Heart left ventricle (tissue), 16 donors: ENCODE measurements at regions not wholly inside any gene's neighbourhood (a gene's known extent, or its start where the extent isn't known, plus 50 kb on each side); places are given as distances from the start of the nearest gene placed in this dataset.

Experiments used
- ATAC-seq, 4 donors: fragments of 200-7000 bp; cut with Tn5 transposase; one replicate each; pipeline ENCODE4 v1.9.1; 2020 to 2022; ENCODE audit warnings: moderate library complexity in 4 of 4, mild to moderate bottlenecking in 3 of 4, moderate number of reproducible peaks in 1 of 4
- DNase-seq, 5 donors: peaks; one replicate each; pipeline ENCODE4 v3.0.0-alpha.2; 2020
- H3K27ac ChIP-seq, 12 donors: fragments of 200-600 bp; sonication (generic) in 4 of 12; one replicate each; pipeline versions ENCODE4 v1.5.0 to v1.8.0; 2016 to 2022; ENCODE audit warnings: mild to moderate bottlenecking in 2 of 12
- H3K27me3 ChIP-seq, 9 donors: fragments of 200-600 bp; sonication (generic) in 2 of 9; one replicate each; pipeline versions ENCODE4 v1.5.1 to v1.8.0; 2016 to 2022; ENCODE audit warnings: mild to moderate bottlenecking in 3 of 9
- H3K36me3 ChIP-seq, 9 donors: fragments of 200-600 bp; sonication (generic) in 2 of 9; one replicate each; pipeline versions ENCODE4 v1.5.0 to v1.8.0; 2018 to 2022; ENCODE audit warnings: mild to moderate bottlenecking in 2 of 9
- H3K4me1 ChIP-seq, 12 donors: fragments of 200-600 bp; sonication (generic) in 4 of 12; one replicate each; pipeline versions ENCODE4 v1.5.0 to v1.8.0; 2016 to 2022; ENCODE audit warnings: mild to moderate bottlenecking in 3 of 12
- H3K4me3 ChIP-seq, 12 donors: fragments of 200-600 bp; sonication (generic) in 4 of 12; one replicate each; pipeline versions ENCODE4 v1.5.0 to v1.8.0; 2017 to 2022; ENCODE audit warnings: mild to moderate bottlenecking in 9 of 12, moderate library complexity in 4 of 12
- H3K9me3 ChIP-seq, 12 donors: fragments of 200-600 bp; sonication (generic) in 4 of 12; one replicate each; pipeline versions ENCODE4 v1.5.0 to v1.8.0; 2016 to 2022; ENCODE audit warnings: mild to moderate bottlenecking in 1 of 12
- CTCF ChIP-seq, 12 donors: fragments of 200-600 bp; sonication (generic) in 4 of 12; IDR thresholded peaks; one replicate each; pipeline versions ENCODE4 v1.5.0 to v1.8.0; 2018 to 2022; ENCODE audit warnings: antibody characterized with exemption in 12 of 12, mild to moderate bottlenecking in 5 of 12
- POLR2A ChIP-seq, 2 donors: fragments of 450-650 bp; IDR thresholded peaks; one replicate each; pipeline ENCODE4 v1.6.1; 2017; ENCODE audit warnings: antibody characterized with exemption in 2 of 2, mild to moderate bottlenecking in 2 of 2, moderate library complexity in 2 of 2
- WGBS, 4 donors: extraction: QIAGEN DNeasy Blood & Tissue Kit in 2 of 4; methylation state at CpG; one replicate each; pipeline versions ENCODE4 v1.1.5 to v1.1.7; 2013 to 2018; 5-methylcytosine and 5-hydroxymethylcytosine counted together
- intact Hi-C, 10 donors: fragments of 100-400 bp; cut with DNase I; formaldehyde crosslinking; loops; one replicate each; pipeline versions ENCODE4 v1.11.1 to v1.14.2; 2022
- donor health status: ischemic (EF 13 %, LVEDD 7.1; RV severe dilation, severe dysfunction).
- donor health status: healthy with polysubstance abuse.
- donor health status: DM: no; HTN: yes; CAD: no.
- donor health status: DM: no; HTN: no; CAD: no.
- donor health status: ischemic (EF 25% LVEDD 6.9; RV normal size, moderate dysfunction).
- donor health status: ischemic (EF 25% LVEDD 5.7; RV mildly dilated, moderate dysfunction).
- donor health status: healthy.
- donor health status: DM: yes; HTN: yes; CAD: no.
- donor health status: ischemic (EF 35%, LVEDD 5.7; RV mildly dilated, moderate dysfunction).
- donor health status: nonischemic (EF 11% LVEDD 7.7; RV severe dilation, severe dysfunction).
- donor health status: DM: yes; HTN: yes; CAD: no.
- donor health status: PGD.
- donor health status: ischemic (EF 29% LVEDD 5.4; RV normal size, mild dysfunction).
- donor health status: nonischemic (EF 23%, LVEDD 6.1; RV moderate dilation, normal function).

- no peak for ATAC-seq
- Histone ChIP-seq H3K27me3 (no peaks in the 10 kb centered on the region), H3K36me3 (no peaks in the 10 kb centered on the region), H3K27ac (no peak overlapping the region), H3K9me3 (no peaks in the 10 kb centered on the region), H3K4me3 (no peak overlapping the region), H3K4me1 (peaks cover 0 to 31% (median 17%) of the 10 kb centered on the region in 12 donors)
- 86 to 98% (median 93%) methylated on average over 4 of the region's 4 CpGs for WGBS, 4 donors
- no peak for TF ChIP-seq POLR2A (IDR thresholded peaks at IDR 0.05)
- no peak for TF ChIP-seq CTCF (IDR thresholded peaks at IDR 0.05)
- intact Hi-C loops = no loop called here
- DNase-seq = no peak
These were observed 99.6 kb upstream of the USP24 start for GRCh38 chr1:55314740-55315139.

- TF ChIP-seq CTCF (IDR thresholded peaks at IDR 0.05) (no peak), POLR2A (IDR thresholded peaks at IDR 0.05) (no peak)
- WGBS, 4 donors = 67 to 72% (median 71%) methylated on average over 5 of the region's 5 CpGs
- H3K4me3 ChIP-seq = no peak overlapping the region
- DNase-seq (no peak), ATAC-seq (no peak)
- H3K27me3 ChIP-seq = no peaks in the 10 kb centered on the region
- H3K27ac ChIP-seq = no peak overlapping the region
- H3K4me1 ChIP-seq = peaks cover 0 to 31% (median 17%) of the 10 kb centered on the region in 12 donors
- no peaks in the 10 kb centered on the region for H3K9me3 ChIP-seq
- intact Hi-C loops = no loop called here
- H3K36me3 ChIP-seq = no peaks in the 10 kb centered on the region
These were observed 98.7 kb upstream of the USP24 start for GRCh38 chr1:55313903-55314302.

- TF ChIP-seq CTCF (IDR thresholded peaks at IDR 0.05) (no peak), POLR2A (IDR thresholded peaks at IDR 0.05) (no peak)
- no peaks in the 10 kb centered on the region for H3K9me3 ChIP-seq
These were observed 96.8 kb upstream of the USP24 start for GRCh38 chr1:55311979-55312378.

GRCh38 chr1:55311057-55311641 is 96.0 kb upstream of the USP24 start:
- TF ChIP-seq POLR2A (IDR thresholded peaks at IDR 0.05) (no peak), CTCF (IDR thresholded peaks at IDR 0.05) (no peak)
- no peak for ATAC-seq

More at GRCh38 chr1:55311979-55312378, 96.8 kb upstream of the USP24 start:
- 89 to 95% (median 92%) methylated on average over 4 of the region's 4 CpGs for WGBS, 4 donors
- no peak overlapping the region for H3K4me3 ChIP-seq
- intact Hi-C loops = no loop called here
- ATAC-seq (no peak), DNase-seq (no peak)
- no peaks in the 10 kb centered on the region for H3K36me3 ChIP-seq
- no peaks in the 10 kb centered on the region for H3K27me3 ChIP-seq
- no peak overlapping the region for H3K27ac ChIP-seq
- peaks cover 0 to 15% (median 4%) of the 10 kb centered on the region in 12 donors for H3K4me1 ChIP-seq

More at GRCh38 chr1:55311057-55311641, 96.0 kb upstream of the USP24 start:
- intact Hi-C loops = no loop called here
- whole genome bisulfite sequencing, 4 donors = 67 to 73% (median 71%) methylated on average over 7 of the region's 7 CpGs
- Histone ChIP-seq H3K36me3 (no peaks in the 10 kb centered on the region), H3K27ac (peak overlapping the region in 1 of 12 donors; percentile 14), H3K4me1 (peaks cover 0 to 8% (median 0%) of the 10 kb centered on the region in 12 donors), H3K27me3 (no peaks in the 10 kb centered on the region), H3K9me3 (no peaks in the 10 kb centered on the region), H3K4me3 (no peak overlapping the region)
- DNase-seq = no peak
